Activated T-helper 1 cell treated with Interleukin-2 at 50 U/mL for 16 hours (primary cell): ENCODE measurements at regions not wholly inside any gene's neighbourhood (a gene's known extent, or its start where the extent isn't known, plus 50 kb on each side); places are given as distances from the start of the nearest gene placed in this dataset.
"Not testable (repeated sequence)": the region's sequence is repeated elsewhere in the genome, so short reads cannot be mapped to it uniquely, and the experiment has no call there.

ENCODE experiments used
- DNase-seq: peaks from one replicate; pipeline ENCODE4 v3.0.0-alpha.2; 2020; ENCODE audit warnings: low read depth

DNA sequence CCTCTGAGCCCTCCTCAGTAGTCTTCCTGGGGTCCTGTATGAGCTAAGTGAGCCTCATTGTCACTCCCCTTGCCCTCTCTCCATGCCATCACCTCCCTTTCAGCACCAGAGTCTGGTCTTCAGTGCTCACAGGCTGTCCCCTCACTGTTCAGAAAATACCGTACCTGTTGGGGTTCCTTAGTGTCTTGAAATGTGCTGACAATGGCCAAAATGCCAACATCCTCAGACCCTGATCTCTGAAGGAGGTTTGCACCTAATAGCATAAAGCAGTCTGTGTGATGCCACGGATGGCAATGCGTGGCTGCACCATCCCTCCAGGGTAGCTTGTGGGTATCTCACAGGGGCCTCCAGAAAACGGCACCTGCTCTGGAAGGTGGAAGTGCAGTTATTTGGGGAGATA lies 301.0 kb upstream of the TLE3 start:
- no peak for DNase-seq

DNA sequence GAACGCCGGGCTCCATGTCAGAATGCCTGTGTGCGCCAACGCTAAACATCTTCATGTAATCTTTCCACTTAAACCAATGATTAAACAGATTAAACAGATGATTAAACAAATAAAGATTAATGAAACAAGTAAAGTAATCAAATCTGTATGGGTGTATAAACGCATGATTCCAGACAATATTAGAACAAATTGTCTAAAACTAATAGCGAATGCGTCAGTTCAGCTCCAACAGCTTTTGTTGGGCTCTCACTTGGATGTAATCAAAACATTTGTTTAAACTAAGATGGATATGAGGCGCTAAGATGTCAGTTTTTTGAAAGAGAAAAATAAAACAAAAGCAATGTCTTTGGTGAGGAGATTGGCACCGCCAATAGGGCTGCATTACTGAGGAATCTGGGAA lies 299.1 kb upstream of the TLE3 start:
- no peak for DNase-seq

DNA sequence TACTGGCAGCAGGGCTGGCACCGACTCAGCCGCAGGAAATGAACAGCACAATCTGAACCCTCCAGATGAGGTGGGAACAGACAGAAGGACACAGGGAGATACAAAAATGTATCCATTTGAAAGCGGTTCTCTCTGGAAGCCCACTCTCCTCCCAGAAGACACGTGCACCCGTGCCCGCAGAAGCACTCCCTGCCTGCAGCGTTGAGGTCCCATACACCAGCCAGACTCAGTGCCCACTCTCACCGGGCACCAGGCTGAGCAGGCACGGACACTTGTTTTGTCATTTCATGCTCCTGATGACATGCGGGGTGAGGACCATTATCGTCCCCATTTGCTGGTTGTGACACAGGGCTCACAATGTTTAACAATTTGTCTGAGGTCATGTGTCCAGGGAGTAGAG lies 297.4 kb upstream of the TLE3 start:
- DNase-seq: no peak

DNA sequence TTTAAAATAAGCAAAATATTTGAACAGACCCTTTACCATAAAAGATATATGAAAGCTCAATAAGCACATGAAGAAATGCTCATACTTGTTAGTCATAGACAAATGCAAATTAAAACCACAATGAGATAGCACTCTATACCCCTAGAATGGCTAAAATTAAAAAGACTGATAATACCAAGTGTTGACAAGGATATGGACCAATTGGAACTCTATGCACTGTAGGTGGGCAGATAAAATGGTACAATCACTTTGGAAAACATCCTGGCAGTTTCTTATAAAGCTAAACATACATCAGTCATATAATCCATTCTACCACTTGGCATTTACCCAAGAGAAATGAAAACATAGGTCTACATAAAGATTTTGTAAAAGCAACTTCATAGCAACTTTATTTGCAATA lies 293.0 kb upstream of the TLE3 start:
- no peak for DNase-seq

DNA sequence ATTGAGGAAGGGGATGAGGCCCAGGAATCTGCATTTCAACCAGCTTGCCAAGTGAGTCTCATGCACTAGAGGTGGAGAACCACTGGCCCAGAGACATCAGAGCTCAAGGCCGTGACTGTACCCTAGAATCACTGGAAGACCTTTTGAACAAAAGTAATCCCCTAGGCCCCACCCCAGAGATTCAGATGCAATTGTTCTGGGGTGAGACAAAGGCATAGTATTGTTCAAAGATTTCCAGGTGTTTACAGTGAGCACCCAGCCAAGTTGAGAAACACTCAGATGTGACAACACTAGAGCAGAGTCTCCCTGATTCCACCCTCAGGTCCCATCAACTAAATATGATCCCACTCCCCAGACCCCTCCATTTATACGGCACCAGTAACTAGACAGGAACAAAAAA lies 290.3 kb upstream of the TLE3 start:
- no peak for DNase-seq

DNA sequence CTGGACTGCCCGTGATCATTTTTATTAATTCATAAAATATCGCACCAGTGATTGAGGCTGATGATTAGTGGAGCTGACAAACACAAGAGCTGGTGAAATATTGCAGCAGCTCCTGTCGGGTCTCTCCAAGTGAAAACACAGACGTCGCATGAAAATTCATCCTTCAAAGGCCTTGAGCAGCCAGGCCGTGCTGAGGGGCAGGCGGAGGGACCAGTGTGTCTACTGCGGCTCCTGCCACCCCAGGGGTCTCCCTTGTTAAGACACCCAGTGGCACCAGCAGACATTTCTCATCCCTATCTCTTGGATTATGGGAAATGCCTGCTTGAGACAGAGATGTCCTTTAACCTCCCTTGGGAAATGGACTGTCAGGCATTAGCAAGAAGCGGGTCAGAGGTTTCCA lies 289.4 kb upstream of the TLE3 start:
- DNase-seq: no peak

DNA sequence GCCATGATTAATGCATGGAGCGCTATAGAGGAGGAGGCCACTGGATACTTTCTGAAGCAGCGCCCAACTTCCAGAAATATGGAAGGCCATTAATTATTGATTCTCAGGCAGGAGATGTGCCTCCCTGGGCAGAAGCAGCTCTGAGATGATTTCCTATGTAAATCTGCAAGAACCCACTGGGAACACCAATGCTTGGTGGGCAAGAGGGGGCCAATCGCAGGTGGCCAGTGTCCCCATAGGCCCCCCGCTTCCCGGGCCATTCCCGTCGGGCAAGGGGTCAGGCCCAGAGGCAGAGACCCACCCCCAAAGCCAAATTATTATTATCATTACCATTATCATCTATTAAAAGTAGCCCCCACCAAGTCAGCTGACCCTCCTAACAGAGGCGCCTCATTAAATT lies 288.0 kb upstream of the TLE3 start:
- no peak for DNase-seq

DNA sequence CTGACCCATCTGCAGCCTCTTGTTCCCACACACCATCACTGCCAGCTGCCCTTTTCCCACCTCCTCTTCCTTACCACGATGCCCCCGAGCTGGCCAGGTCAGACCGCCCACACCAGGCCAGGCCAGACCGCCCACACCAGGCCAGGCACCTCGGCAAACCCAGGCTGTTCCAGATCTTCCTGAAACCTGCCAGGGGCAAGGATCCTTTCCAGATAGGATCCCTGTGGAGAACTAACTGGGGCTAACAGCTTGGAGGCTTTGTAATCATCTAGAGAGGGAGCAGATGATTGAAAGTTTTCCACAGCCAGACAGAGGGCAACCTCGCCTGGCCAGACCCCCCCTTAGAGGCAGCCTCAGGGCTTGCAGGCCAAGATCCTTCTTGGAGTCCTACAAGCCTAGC lies 287.3 kb upstream of the TLE3 start:
- DNase-seq: no peak

DNA sequence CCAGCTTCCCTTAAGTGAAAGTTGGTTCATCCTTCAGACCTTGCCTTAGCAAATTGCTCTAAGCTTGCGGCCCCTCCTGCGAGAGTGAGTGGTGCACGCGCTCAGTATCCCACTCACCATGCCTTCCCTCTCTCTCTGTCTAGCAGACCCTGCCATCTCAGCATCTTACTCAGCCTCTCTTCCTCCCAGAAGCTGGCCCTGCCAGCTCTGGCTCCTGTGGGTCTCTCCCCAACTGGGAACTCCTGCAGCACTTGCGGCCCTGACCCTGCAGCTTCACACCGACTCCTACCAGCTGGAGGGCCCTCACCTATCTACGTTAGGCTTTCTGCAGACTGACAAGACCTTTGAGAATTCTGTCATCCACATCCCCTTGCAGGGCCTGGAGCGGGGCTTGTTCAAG lies 286.1 kb upstream of the TLE3 start:
- DNase-seq: no peak

DNA sequence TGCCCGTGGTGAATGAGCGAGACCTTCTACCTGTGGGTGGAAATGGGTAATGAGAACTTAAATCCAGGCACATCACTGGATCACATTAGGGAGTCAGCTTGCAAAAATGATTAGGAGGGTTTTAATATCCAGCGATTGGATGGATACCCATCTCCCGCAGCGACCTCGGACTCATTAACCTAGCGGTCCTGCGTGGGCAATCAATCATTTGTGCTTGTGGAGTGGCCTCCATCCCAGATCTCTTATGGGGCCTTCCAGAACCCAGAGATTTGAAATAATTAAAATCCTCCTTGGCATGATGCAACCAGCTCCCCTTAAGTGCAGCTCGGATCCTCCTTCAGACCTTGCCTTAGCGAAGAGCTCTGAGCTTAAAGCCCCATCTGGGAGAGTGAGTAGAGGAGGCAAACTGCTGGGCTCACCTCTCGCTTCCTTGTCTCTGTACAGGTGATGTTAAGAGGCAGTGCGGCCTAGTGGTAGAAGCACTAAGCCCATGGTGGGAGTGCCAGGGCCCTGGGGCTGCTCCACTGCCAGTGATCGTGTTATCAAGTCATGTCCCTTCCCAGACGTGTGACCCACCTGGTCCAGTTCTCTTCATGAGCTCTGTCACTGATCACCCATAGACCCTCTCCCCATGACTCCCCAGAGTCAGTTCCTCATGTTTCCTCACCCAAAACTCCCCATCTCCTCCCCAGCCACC lies 285.2 kb upstream of the TLE3 start:
- DNase-seq: no peak

DNA sequence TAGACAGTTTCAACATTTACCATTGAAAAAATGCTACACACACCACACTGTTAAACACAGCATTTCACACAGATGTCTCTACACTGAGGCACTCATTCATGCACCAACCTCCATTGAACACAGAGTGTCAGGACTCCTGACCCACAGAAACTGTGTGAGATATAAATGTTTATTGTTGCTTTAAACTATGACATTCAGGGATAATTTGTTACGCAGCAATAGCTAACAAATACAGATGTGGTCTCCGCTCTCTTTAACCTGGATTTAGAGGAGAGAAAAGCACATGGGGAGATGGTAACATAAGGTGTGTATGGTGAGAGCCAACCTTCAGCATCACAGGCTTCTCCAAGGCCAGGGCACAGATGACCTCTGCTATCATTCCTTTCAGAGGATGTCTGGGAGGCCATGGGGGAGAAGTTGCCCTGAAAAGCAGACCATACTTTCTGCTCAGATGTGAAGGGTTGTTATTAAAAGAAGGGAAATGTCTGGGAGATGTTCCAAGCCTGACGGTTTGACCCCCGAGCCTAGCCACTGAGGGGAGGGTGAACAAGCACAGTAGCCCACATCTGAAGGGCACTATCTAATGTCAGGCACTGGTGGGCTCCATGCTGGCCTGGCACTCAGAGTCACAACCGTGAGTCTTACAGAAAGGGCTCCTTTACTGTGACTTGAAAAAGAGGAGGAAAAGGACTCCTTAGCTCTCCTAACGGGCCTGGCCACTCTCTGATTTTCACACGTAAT lies 284.5 kb upstream of the TLE3 start:
- no peak for DNase-seq

DNA sequence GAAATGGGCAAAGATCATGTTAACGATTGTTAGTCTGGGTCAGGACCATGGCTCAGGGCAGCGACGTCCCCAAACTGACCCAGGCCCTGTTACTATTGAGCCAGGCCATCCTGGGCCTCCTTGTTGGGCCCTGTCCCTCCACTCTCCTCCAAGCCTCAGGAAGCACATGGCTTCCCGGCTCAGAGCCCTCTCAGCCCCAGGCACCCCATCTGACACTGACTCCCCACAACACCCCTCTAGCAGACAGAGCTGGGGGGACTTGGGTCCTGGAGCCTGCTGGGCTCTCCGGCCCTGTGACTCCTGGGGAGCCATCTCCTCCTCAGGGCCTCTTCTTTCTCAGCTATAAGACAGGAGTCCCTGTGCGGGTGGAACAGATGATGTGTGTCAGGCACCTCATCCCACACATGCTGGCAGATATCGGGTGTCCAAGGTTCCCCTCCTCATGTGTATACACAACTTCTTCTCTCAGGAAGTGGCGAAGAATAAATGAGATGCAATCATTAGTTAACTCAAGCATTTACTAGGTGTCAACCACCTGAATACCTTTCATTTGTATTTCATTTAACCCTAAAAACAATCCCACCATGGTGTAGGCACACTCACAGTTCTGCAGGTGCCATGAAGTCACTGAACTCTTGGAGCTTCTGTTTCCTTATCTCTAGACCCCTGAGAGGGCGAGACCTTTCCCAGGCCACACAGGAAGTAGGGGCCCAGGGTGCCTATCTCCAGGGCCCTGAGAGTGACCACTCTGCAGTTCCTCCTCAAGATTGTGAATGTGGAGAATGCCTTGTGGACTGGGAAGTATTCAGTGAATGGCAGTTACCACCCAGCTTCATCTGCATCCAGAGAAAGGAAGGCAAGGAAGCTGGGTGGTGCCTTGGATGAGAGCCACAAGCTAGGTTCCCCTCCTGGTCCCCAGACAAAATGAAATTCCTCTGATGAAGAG lies 282.5 kb upstream of the TLE3 start:
- DNase-seq: no peak

DNA sequence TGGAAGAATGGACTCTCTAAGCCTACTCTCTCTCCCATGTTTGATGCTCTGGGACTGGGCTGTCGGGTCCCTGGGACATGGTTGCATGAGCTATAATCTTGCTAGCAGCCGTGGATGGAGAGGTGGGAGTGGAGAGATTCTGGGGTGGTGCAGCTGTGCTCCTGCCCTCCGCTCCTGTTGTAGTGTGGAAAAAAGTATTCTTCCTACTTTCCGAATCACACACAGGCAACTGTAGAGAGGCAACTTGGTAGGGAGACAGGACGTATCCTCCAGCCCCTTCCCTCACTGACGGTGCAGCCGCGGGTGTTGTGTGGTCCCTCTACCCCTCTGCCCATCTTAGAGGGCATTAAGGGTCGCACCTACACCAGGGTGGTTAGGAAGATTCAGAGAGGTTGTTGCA lies 281.4 kb upstream of the TLE3 start:
- DNase-seq: no peak

DNA sequence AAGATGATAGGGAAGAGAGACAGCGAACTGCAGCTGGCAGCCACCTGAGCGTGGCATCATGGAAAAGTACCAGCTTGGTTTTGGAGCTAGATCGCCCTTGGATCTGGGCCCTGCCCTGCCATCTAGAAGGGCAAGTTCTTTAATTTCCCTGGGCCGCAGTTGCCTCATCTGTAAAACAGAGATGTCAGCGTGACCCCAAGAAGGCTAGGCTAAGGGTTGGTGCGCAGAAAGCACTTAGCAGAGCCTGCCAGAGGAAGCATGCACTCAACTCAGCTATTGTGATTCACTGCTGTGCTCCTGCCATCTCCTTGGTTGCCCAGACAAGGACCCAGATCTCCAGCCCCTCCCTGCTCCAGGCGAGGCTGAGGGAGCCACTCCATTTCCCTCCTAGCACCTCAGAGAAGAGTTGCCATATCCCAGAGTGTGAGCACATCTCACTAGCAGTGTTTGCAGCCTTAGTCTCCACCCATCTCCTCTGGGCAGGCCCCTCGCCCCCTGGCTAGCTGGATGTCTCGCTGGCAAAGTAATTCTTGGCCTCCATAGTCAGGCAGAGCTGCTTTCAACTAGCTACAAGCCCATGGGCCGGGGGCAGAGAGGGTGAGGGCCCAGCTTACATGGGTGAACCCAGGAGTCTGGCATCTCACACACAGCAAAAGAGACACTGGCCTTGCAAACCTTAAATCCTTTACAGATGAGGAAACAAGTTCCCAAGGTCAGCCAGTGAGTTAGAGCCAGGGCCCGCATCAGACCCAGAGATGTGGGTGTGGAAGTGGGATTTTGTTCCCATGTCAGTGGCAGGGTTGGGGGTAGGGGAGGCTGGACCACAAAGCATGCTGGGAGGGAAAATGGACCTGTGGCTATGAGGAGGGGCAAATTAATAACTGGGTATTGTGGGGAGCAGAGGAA lies 280.7 kb upstream of the TLE3 start:
- no peak for DNase-seq

DNA sequence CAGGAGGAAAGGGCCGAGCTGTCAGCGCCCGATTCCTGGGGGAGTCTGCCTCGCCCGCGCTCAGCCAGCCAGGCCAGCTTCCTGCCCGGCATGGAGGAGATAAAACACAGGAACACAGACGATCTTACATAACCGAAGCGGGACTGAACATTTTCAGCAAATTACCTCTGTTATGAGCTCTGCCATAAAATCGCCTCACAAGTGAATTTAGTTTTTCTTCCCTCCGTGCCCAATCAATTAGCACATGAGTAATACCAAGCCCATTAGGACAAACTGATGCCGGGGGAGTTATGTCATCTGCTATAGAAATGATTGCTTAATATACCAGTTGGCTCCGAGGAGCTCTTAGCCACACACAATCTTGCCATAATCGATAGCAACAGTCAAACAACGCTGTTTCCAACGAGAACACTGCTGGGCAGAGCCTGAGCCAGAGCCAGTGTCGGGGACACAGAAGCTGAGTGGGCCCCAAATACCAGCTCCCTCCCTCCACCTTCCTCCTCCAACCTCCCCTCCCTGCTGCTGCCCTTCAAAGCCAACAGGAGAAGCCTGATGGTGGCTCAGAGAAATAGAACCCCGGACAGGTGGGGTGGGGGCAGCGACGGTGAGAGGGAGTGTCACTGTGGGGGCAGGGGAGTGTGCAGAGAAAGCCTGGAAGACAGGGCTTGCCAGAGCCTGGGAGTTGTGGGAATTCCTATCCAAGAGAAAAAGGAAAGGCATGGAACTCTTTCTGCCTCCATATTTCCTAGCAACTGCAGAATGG lies 279.4 kb upstream of the TLE3 start:
- no peak for DNase-seq

DNA sequence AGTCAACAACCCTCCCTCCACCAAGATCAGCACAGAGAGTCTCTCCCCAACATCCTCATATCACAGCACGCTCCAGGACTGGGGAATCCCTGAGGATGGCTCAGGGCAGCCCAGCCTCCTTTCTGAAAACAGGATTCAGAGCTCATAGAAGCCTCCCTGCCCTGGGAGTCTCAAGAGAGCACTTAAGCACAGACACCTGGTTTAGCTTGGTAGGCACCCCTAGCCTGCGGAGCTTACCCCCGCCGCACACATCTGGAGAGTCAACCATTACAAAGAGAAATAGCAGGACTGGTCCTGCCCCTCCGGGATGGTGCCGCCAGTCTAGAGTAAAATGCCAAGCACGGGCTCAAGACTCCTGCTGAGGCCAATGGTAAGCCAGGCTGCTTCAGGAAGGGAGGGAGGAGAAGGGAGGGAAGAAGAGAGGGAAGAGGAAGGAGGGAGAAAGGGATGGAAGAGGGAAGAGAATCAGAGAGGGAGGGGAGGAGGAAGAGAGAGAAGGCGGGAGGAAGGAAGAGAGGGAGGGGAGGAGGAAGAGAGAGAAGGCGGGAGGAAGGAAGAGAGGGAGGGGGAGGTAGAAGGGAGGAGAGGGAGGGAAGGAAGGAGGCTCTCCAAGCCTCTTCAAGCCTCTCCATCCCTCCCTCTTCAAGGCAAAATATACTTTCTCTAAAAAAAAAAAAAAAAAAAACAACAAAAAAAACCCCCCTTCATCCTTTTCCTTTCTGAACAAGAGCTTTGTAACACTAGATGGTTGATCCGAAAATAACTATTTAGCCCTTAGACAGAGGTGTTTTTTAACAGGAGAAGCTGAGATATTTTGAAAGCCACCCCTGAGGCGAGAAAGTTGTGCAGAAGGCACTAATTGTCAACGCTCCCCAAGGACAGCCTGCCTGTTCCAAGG lies 278.6 kb upstream of the TLE3 start:
- no peak for DNase-seq

DNA sequence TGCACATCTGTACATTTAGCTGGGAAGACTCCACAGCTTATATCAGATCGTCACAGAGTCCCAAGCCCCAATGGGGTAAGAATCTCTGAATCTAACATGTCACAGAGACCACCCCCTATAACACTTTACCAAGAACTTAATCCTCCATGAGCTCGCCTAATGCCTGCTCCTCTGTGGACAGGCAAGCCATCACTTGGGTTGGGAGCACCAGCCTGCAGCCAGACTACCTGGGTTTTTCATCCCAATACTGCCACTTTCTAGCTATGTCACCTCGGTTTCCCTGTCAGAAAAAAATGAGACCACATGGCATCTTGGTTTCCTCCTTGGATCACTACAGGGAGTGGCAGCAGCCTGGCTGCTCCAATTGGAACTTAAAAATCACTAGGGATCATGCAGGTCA lies 277.9 kb upstream of the TLE3 start:
- DNase-seq: no peak

DNA sequence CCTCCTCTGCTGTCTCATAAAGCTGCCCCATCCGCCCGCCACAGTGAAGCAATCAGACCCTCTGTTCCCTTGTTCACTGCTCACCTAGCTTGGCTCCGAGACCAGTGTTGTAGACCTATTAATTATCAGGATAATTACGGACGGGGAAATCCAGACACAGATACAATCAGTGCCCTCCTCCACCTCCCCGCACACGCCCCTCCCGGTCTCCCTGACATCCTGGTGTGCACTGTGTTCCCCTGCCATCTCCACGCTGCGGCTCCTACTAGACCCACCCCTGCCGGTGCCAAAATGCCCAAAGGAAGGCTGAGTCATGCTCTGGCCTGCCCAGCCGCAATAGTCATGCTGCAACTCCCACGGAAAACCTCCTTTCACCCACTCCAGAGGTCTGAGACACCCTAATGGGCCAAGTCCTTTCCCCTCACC lies 277.3 kb upstream of the TLE3 start:
- DNase-seq: no peak

DNA sequence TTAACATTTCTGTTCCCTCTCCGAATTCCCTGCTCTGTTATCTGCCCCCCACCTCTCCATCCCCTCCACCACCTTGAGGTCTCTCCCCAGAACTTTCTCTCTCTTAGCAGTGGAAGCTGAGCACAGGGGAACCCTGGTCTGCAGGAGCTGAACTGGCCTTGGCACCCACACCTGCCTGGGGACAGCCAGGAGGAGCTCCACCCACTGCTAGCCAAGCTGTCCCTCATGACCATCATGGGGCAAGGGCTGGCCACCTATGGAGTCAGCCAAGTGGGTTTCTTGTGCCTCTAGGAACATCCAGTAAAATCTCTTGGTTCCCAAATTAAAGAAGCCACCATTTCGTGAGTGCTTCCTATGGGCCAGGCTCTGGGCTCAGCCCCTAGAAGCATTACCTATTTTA lies 276.4 kb upstream of the TLE3 start:
- DNase-seq: no peak

DNA sequence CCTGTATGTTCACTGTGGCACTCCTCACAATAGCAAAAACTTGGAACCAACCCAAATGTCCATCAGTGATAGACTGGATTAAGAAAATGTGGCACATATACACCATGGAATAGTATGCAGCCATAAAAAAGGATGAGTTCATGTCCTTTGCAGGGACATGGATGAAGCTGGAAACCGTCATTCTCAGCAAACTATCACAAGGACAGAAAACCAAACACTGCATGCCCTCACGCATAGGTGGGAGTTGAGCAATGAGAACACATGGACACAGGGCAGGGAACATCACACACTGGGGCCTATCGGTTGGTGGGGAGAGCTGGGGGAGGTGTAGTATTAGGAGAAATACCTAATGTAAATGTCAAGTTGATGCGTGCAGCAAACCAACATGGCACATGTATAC lies 275.7 kb upstream of the TLE3 start:
- not testable (repeated sequence) for DNase-seq
